Cardiac muscle cell (in vitro differentiated cells and primary cell): ENCODE measurements at regions not wholly inside any gene's neighbourhood (a gene's known extent, or its start where the extent isn't known, plus 50 kb on each side); places are given as distances from the start of the nearest gene placed in this dataset.

ENCODE experiments used
- DNase-seq, 2 donors: peaks; one replicate each; pipeline versions ENCODE4 v3.0.0 to v3.0.0-alpha.2; 2010 to 2017; ENCODE audit warnings: low read depth in 1 of 2, low spot score in 1 of 2
- H3K27ac ChIP-seq: fragments of 200-600 bp; sonication (generic); 2 replicates; pipeline ENCODE4 v1.5.1; 2016
- H3K27me3 ChIP-seq: fragments of 200-600 bp; sonication (generic); 2 replicates; pipeline ENCODE4 v1.6.0; 2016; ENCODE audit warnings: control low read depth
- H3K36me3 ChIP-seq: fragments of 200-600 bp; sonication (generic); 2 replicates; pipeline ENCODE4 v1.5.1; 2016; ENCODE audit warnings: control low read depth
- H3K4me1 ChIP-seq: fragments of 200-600 bp; sonication (generic); 2 replicates; pipeline ENCODE4 v1.8.1; 2017; ENCODE audit warnings: low read depth, mild to moderate bottlenecking, mixed run types
- H3K4me3 ChIP-seq: fragments of 200-600 bp; sonication (generic); 2 replicates; pipeline ENCODE4 v1.5.1; 2016; ENCODE audit warnings: mild to moderate bottlenecking
- H3K9me3 ChIP-seq: fragments of 200-600 bp; sonication (generic); 2 replicates; pipeline ENCODE4 v1.5.1; 2017; ENCODE audit warnings: low read depth, mild to moderate bottlenecking, control low read depth
- CTCF ChIP-seq: IDR thresholded peaks from 2 replicates; pipeline ENCODE4 v1.5.1; 2012; ENCODE audit warnings: low read depth, mild to moderate bottlenecking, low read length

GRCh38 chr6:163999475-164000125, 585.1 kb downstream of the QKI start:
- DNase-seq = no peak
- no peak for TF ChIP-seq CTCF
- H3K9me3 ChIP-seq = no peaks in the 10 kb centered on the region
- no peaks in the 10 kb centered on the region for H3K36me3 ChIP-seq
- no peaks in the 10 kb centered on the region for H3K27me3 ChIP-seq
- no peak overlapping the region for H3K4me3 ChIP-seq
- no peaks in the 10 kb centered on the region for H3K4me1 ChIP-seq
- H3K27ac ChIP-seq = no peak overlapping the region

- Histone ChIP-seq H3K36me3 (no peaks in the 10 kb centered on the region), H3K4me3 (no peak overlapping the region), H3K27me3 (no peaks in the 10 kb centered on the region), H3K4me1 (no peaks in the 10 kb centered on the region), H3K27ac (no peak overlapping the region), H3K9me3 (no peaks in the 10 kb centered on the region)
- no peak for TF ChIP-seq CTCF
- DNase-seq = no peak
These were observed 584.0 kb downstream of the QKI start for GRCh38 chr6:163998496-163998895.

GRCh38 chr6:163996491-163996890, 582.0 kb downstream of the QKI start:
- Histone ChIP-seq H3K27me3 (no peaks in the 10 kb centered on the region), H3K27ac (no peak overlapping the region), H3K36me3 (no peaks in the 10 kb centered on the region), H3K4me3 (no peak overlapping the region), H3K4me1 (no peaks in the 10 kb centered on the region), H3K9me3 (no peaks in the 10 kb centered on the region)
- TF ChIP-seq CTCF = no peak
- DNase-seq = no peak

GRCh38 chr6:163994566-163994965, 580.0 kb downstream of the QKI start:
- H3K36me3 ChIP-seq = no peaks in the 10 kb centered on the region
- no peak for DNase-seq

GRCh38 chr6:163992701-163993100, 578.2 kb downstream of the QKI start:
- TF ChIP-seq CTCF = no peak
- Histone ChIP-seq H3K4me3 (no peak overlapping the region), H3K4me1 (no peaks in the 10 kb centered on the region), H3K36me3 (no peaks in the 10 kb centered on the region), H3K9me3 (no peaks in the 10 kb centered on the region), H3K27me3 (no peaks in the 10 kb centered on the region), H3K27ac (no peak overlapping the region)
- no peak for DNase-seq

More at GRCh38 chr6:163994566-163994965, 580.0 kb downstream of the QKI start:
- Histone ChIP-seq H3K4me3 (no peak overlapping the region), H3K27ac (no peak overlapping the region), H3K9me3 (no peaks in the 10 kb centered on the region), H3K27me3 (no peaks in the 10 kb centered on the region), H3K4me1 (no peaks in the 10 kb centered on the region)
- no peak for TF ChIP-seq CTCF
